Effector memory CD8-positive, alpha-beta T cell (primary cell): ENCODE measurements at regions not wholly inside any gene's neighbourhood (a gene's known extent, or its start where the extent isn't known, plus 50 kb on each side); places are given as distances from the start of the nearest gene placed in this dataset.

Source experiments
- ATAC-seq: fragments of 150-1000 bp; cut with Tn5 transposase; replicated peaks from 2 replicates; pipeline ENCODE4 v1.10.0; 2021; ENCODE audit warnings: mild to moderate bottlenecking, moderate library complexity
- DNase-seq, 3 experiments: peaks; one replicate each; pipeline ENCODE4 v3.0.0; 2021
- H3K27ac Mint-ChIP-seq, 2 donors: one replicate each; pipeline ENCODE4 v1.8.0; 2022; ENCODE audit warnings: mild to moderate bottlenecking in 2 of 2, mixed read lengths in 2 of 2, moderate library complexity in 2 of 2
- H3K27me3 Mint-ChIP-seq, 2 donors: one replicate each; pipeline ENCODE4 v1.8.0; 2022; ENCODE audit warnings: mixed read lengths in 2 of 2
- H3K36me3 Mint-ChIP-seq: one replicate; pipeline ENCODE4 v1.8.0; 2022; ENCODE audit warnings: mild to moderate bottlenecking, moderate library complexity, mixed read lengths; ENCODE audit not compliant: insufficient read depth
- H3K4me1 Mint-ChIP-seq, 2 donors: one replicate each; pipeline ENCODE4 v1.8.0; 2022; ENCODE audit warnings: low read depth in 2 of 2, mixed read lengths in 2 of 2
- H3K4me3 Mint-ChIP-seq, 2 donors: one replicate each; pipeline ENCODE4 v1.8.0; 2022; ENCODE audit warnings: mild to moderate bottlenecking in 2 of 2, mixed read lengths in 2 of 2, moderate library complexity in 2 of 2
- H3K9me3 Mint-ChIP-seq, 2 donors: one replicate each; pipeline ENCODE4 v1.8.0; 2022; ENCODE audit warnings: mixed read lengths in 2 of 2

- DNase-seq (no peak), ATAC-seq (no peak)
- Mint-ChIP-seq H3K36me3 (no peaks in the 10 kb centered on the region), H3K27ac (no peak overlapping the region), H3K4me3 (no peak overlapping the region), H3K9me3 (peaks cover 2 to 8% of the 10 kb centered on the region in 2 donors), H3K4me1 (no peaks in the 10 kb centered on the region), H3K27me3 (no peaks in the 10 kb centered on the region)
These were observed 532.8 kb downstream of the FBXO15 start for GRCh38 chr18:73614812-73615211.

GRCh38 chr18:73613706-73614340 is 533.8 kb downstream of the FBXO15 start:
- H3K27me3 Mint-ChIP-seq = no peaks in the 10 kb centered on the region
- ATAC-seq (no peak), DNase-seq (no peak)
- no peaks in the 10 kb centered on the region for H3K36me3 Mint-ChIP-seq
- H3K4me1 Mint-ChIP-seq = no peaks in the 10 kb centered on the region
- H3K27ac Mint-ChIP-seq = no peak overlapping the region
- no peak overlapping the region for H3K4me3 Mint-ChIP-seq
- peaks cover 2 to 7% of the 10 kb centered on the region in 2 donors for H3K9me3 Mint-ChIP-seq

GRCh38 chr18:73597832-73598615 is 549.6 kb downstream of the FBXO15 start:
- Mint-ChIP-seq H3K27ac (no peak overlapping the region), H3K4me3 (no peak overlapping the region), H3K36me3 (no peaks in the 10 kb centered on the region), H3K27me3 (no peaks in the 10 kb centered on the region), H3K4me1 (no peaks in the 10 kb centered on the region), H3K9me3 (peaks cover 22 to 31% of the 10 kb centered on the region in 2 donors)
- no peak for DNase-seq
- ATAC-seq = no peak

- no peaks in the 10 kb centered on the region for H3K27me3 Mint-ChIP-seq
- no peak for ATAC-seq
- H3K27ac Mint-ChIP-seq = no peak overlapping the region
- H3K4me3 Mint-ChIP-seq = no peak overlapping the region
- H3K36me3 Mint-ChIP-seq = no peaks in the 10 kb centered on the region
- H3K9me3 Mint-ChIP-seq = peaks cover 23 to 31% of the 10 kb centered on the region in 2 donors
- H3K4me1 Mint-ChIP-seq = no peaks in the 10 kb centered on the region
- DNase-seq = no peak
These were observed 552.9 kb downstream of the FBXO15 start for GRCh38 chr18:73594749-73595148.

- ATAC-seq = no peak
These were observed 554.4 kb downstream of the FBXO15 start for GRCh38 chr18:73593207-73593606.

GRCh38 chr18:73590950-73591349 is 556.7 kb downstream of the FBXO15 start:
- H3K4me1 Mint-ChIP-seq = no peaks in the 10 kb centered on the region
- no peak overlapping the region for H3K27ac Mint-ChIP-seq
- no peaks in the 10 kb centered on the region for H3K27me3 Mint-ChIP-seq
- ATAC-seq = no peak
- no peak for DNase-seq
- no peak overlapping the region for H3K4me3 Mint-ChIP-seq
- H3K36me3 Mint-ChIP-seq = no peaks in the 10 kb centered on the region
- peaks cover 6 to 8% of the 10 kb centered on the region in 2 donors for H3K9me3 Mint-ChIP-seq

More at GRCh38 chr18:73593207-73593606, 554.4 kb downstream of the FBXO15 start:
- peaks cover 13 to 20% of the 10 kb centered on the region in 2 donors for H3K9me3 Mint-ChIP-seq
- no peak overlapping the region for H3K27ac Mint-ChIP-seq
- no peaks in the 10 kb centered on the region for H3K4me1 Mint-ChIP-seq
- H3K27me3 Mint-ChIP-seq = no peaks in the 10 kb centered on the region
- no peak overlapping the region for H3K4me3 Mint-ChIP-seq
- DNase-seq = no peak
- H3K36me3 Mint-ChIP-seq = no peaks in the 10 kb centered on the region

GRCh38 chr18:73579698-73580097 is 567.9 kb downstream of the FBXO15 start:
- H3K27ac Mint-ChIP-seq = no peak overlapping the region
- ATAC-seq (no peak), DNase-seq (no peak)
- H3K27me3 Mint-ChIP-seq = no peaks in the 10 kb centered on the region
- H3K36me3 Mint-ChIP-seq = no peaks in the 10 kb centered on the region
- H3K4me3 Mint-ChIP-seq = no peak overlapping the region
- no peaks in the 10 kb centered on the region for H3K4me1 Mint-ChIP-seq
- H3K9me3 Mint-ChIP-seq = peaks cover 13 to 14% of the 10 kb centered on the region in 2 donors

- Mint-ChIP-seq H3K36me3 (no peaks in the 10 kb centered on the region), H3K27me3 (no peaks in the 10 kb centered on the region), H3K9me3 (peaks cover 10 to 13% of the 10 kb centered on the region in 2 donors), H3K27ac (no peak overlapping the region), H3K4me3 (no peak overlapping the region), H3K4me1 (no peaks in the 10 kb centered on the region)
- no peak for ATAC-seq
- DNase-seq = no peak
These were observed 570.3 kb downstream of the FBXO15 start for GRCh38 chr18:73577365-73577764.

GRCh38 chr18:73563901-73564472 is 583.6 kb downstream of the FBXO15 start:
- DNase-seq = no peak

GRCh38 chr18:73563345-73563744 is 584.3 kb downstream of the FBXO15 start:
- DNase-seq (no peak), ATAC-seq (no peak)
- Mint-ChIP-seq H3K9me3 (peaks cover 2 to 11% of the 10 kb centered on the region in 2 donors), H3K27me3 (no peaks in the 10 kb centered on the region), H3K36me3 (no peaks in the 10 kb centered on the region), H3K27ac (no peak overlapping the region), H3K4me1 (no peaks in the 10 kb centered on the region), H3K4me3 (no peak overlapping the region)

More at GRCh38 chr18:73563901-73564472, 583.6 kb downstream of the FBXO15 start:
- H3K9me3 Mint-ChIP-seq = peaks cover 2 to 11% of the 10 kb centered on the region in 2 donors
- no peak for ATAC-seq
- H3K4me3 Mint-ChIP-seq = no peak overlapping the region
- H3K27me3 Mint-ChIP-seq = no peaks in the 10 kb centered on the region
- H3K36me3 Mint-ChIP-seq = no peaks in the 10 kb centered on the region
- no peak overlapping the region for H3K27ac Mint-ChIP-seq
- H3K4me1 Mint-ChIP-seq = no peaks in the 10 kb centered on the region

GRCh38 chr18:73556904-73557303 is 590.7 kb downstream of the FBXO15 start:
- Mint-ChIP-seq H3K36me3 (no peaks in the 10 kb centered on the region), H3K4me3 (no peak overlapping the region), H3K4me1 (no peaks in the 10 kb centered on the region), H3K9me3 (peaks cover 1 to 16% of the 10 kb centered on the region in 2 donors), H3K27me3 (no peaks in the 10 kb centered on the region), H3K27ac (no peak overlapping the region)
- DNase-seq (no peak), ATAC-seq (no peak)

- Mint-ChIP-seq H3K36me3 (no peaks in the 10 kb centered on the region), H3K4me3 (no peak overlapping the region), H3K4me1 (no peaks in the 10 kb centered on the region), H3K9me3 (peaks cover 6 to 22% of the 10 kb centered on the region in 2 donors), H3K27me3 (no peaks in the 10 kb centered on the region), H3K27ac (no peak overlapping the region)
- DNase-seq (no peak), ATAC-seq (no peak)
These were observed 595.5 kb downstream of the FBXO15 start for GRCh38 chr18:73552171-73552570.

GRCh38 chr18:73551211-73551610 is 596.4 kb downstream of the FBXO15 start:
- Mint-ChIP-seq H3K36me3 (no peaks in the 10 kb centered on the region), H3K27ac (no peak overlapping the region), H3K9me3 (peaks cover 6 to 20% of the 10 kb centered on the region in 2 donors), H3K27me3 (no peaks in the 10 kb centered on the region), H3K4me3 (no peak overlapping the region), H3K4me1 (no peaks in the 10 kb centered on the region)
- no peak for DNase-seq
- no peak for ATAC-seq

GRCh38 chr18:73549236-73549635 is 598.4 kb downstream of the FBXO15 start:
- Mint-ChIP-seq H3K4me1 (no peaks in the 10 kb centered on the region), H3K27ac (no peak overlapping the region), H3K4me3 (no peak overlapping the region), H3K9me3 (peaks cover 7 to 9% of the 10 kb centered on the region in 2 donors), H3K36me3 (no peaks in the 10 kb centered on the region), H3K27me3 (no peaks in the 10 kb centered on the region)
- no peak for ATAC-seq
- DNase-seq = no peak
